AG10803 (cell line): ENCODE measurements at regions not wholly inside any gene's neighbourhood (a gene's known extent, or its start where the extent isn't known, plus 50 kb on each side); places are given as distances from the start of the nearest gene placed in this dataset.

ENCODE experiments used
- DNase-seq: peaks from one replicate; pipeline ENCODE4 v3.0.0; 2010; ENCODE audit warnings: low read depth
- H3K4me3 ChIP-seq: 2 replicates; pipeline ENCODE4 v1.5.1; 2011; ENCODE audit warnings: mild to moderate bottlenecking, low read length, control low read depth
- CTCF ChIP-seq: conservative IDR thresholded peaks from 2 replicates; pipeline ENCODE4 v1.5.1; 2011; ENCODE audit warnings: mild to moderate bottlenecking, low read length, control low read depth, inconsistent platforms

- no peak for TF ChIP-seq CTCF
- no peak for DNase-seq
- H3K4me3 ChIP-seq = no peak overlapping the region
Measured at GRCh38 chr2:48250474-48250844, 64.0 kb upstream of the FOXN2 start.

GRCh38 chr2:48250943-48251342 is 63.5 kb upstream of the FOXN2 start:
- DNase-seq = peak; percentile 35
- no peak overlapping the region for H3K4me3 ChIP-seq
- no peak for TF ChIP-seq CTCF

- no peak overlapping the region for H3K4me3 ChIP-seq
- no peak for TF ChIP-seq CTCF
- no peak for DNase-seq
Measured at GRCh38 chr2:48251437-48252148, 62.9 kb upstream of the FOXN2 start.

GRCh38 chr2:48253301-48253700 is 61.2 kb upstream of the FOXN2 start:
- no peak for TF ChIP-seq CTCF
- H3K4me3 ChIP-seq = no peak overlapping the region
- no peak for DNase-seq

- no peak for TF ChIP-seq CTCF
- H3K4me3 ChIP-seq = no peak overlapping the region
- DNase-seq = no peak
Measured at GRCh38 chr2:48254839-48255238, 59.6 kb upstream of the FOXN2 start.

- TF ChIP-seq CTCF = no peak
- no peak overlapping the region for H3K4me3 ChIP-seq
- no peak for DNase-seq
Measured at GRCh38 chr2:48257456-48257855, 57.0 kb upstream of the FOXN2 start.

GRCh38 chr2:48258481-48259149 is 55.9 kb upstream of the FOXN2 start:
- no peak for TF ChIP-seq CTCF
- no peak for DNase-seq
- H3K4me3 ChIP-seq = no peak overlapping the region
